Erythroblast (primary cell): ENCODE measurements at regions not wholly inside any gene's neighbourhood (a gene's known extent, or its start where the extent isn't known, plus 50 kb on each side); places are given as distances from the start of the nearest gene placed in this dataset.

Experiments
- GATA1 ChIP-seq: IDR thresholded peaks from 2 replicates; pipeline ENCODE4 v1.6.1; 2011; ENCODE audit warnings: low read depth, mild to moderate bottlenecking, control low read depth, low read length, moderate library complexity
- POLR2A ChIP-seq: IDR thresholded peaks from 2 replicates; pipeline ENCODE4 v1.6.1; 2011; ENCODE audit warnings: mild to moderate bottlenecking, low read length

DNA sequence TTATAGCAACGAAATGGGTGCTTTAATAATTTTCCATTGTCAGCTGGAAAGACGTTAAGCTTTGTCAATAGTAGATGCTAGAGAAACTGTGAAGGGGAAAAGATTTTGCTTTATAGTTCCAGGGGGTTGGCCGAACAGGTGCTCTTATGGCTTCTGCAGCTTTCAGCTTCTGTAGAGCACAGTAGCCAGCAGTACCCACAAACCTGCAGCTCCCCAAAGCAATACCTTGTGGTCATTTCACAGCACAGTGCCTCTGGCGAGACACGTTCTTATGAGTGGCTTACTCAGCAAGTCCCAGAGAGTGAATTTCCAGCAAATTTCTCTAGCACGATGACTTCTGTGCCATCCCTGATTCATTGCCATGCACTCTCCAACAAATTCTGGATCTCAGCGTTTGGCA lies 416.3 kb upstream of the ATP2B1 start:
- no peak for TF ChIP-seq POLR2A
- no peak for TF ChIP-seq GATA1
